Brain microvascular endothelial cell (primary cell): ENCODE measurements at regions not wholly inside any gene's neighbourhood (a gene's known extent, or its start where the extent isn't known, plus 50 kb on each side); places are given as distances from the start of the nearest gene placed in this dataset.

Experiments used
- DNase-seq: peaks from one replicate; pipeline ENCODE4 v3.0.0-alpha.2; 2020
- H3K27ac ChIP-seq: fragments of 250-450 bp; sonication (Bioruptor Pico); 2 replicates; pipeline ENCODE4 v1.5.1; 2020; ENCODE audit warnings: mild to moderate bottlenecking, moderate library complexity
- H3K27me3 ChIP-seq: fragments of 250-450 bp; sonication (Bioruptor Pico); replicated peaks from 2 replicates; pipeline ENCODE4 v1.5.1; 2020; ENCODE audit warnings: mild to moderate bottlenecking
- H3K36me3 ChIP-seq: fragments of 250-450 bp; sonication (Bioruptor Pico); replicated peaks from 2 replicates; pipeline ENCODE4 v1.5.1; 2020; ENCODE audit warnings: mild to moderate bottlenecking
- H3K4me3 ChIP-seq: 2 replicates; pipeline ENCODE4 v1.5.1; 2011; ENCODE audit warnings: low read depth, mild to moderate bottlenecking, control low read depth, low read length, moderate library complexity
- in situ Hi-C: cut with HindIII; loops from 2 replicates; pipeline ENCODE4 v1.10.0; 2017; ENCODE audit warnings: low sequenced_read_pairs, low pct_ligation_motif_present
- TF ChIP-seq, protein P1 (sequence below): IDR thresholded peaks from 2 replicates; pipeline ENCODE4 v1.5.1; 2011; ENCODE audit warnings: low read depth, mild to moderate bottlenecking, moderate library complexity, low read length, control low read depth, inconsistent platforms; ENCODE audit errors: missing control alignments

- Histone ChIP-seq H3K4me3 (no peak overlapping the region), H3K36me3 (no peaks in the 10 kb centered on the region), H3K27ac (no peak overlapping the region), H3K27me3 (no peaks in the 10 kb centered on the region)
- DNase-seq: no peak
- TF ChIP-seq, protein P1, sequence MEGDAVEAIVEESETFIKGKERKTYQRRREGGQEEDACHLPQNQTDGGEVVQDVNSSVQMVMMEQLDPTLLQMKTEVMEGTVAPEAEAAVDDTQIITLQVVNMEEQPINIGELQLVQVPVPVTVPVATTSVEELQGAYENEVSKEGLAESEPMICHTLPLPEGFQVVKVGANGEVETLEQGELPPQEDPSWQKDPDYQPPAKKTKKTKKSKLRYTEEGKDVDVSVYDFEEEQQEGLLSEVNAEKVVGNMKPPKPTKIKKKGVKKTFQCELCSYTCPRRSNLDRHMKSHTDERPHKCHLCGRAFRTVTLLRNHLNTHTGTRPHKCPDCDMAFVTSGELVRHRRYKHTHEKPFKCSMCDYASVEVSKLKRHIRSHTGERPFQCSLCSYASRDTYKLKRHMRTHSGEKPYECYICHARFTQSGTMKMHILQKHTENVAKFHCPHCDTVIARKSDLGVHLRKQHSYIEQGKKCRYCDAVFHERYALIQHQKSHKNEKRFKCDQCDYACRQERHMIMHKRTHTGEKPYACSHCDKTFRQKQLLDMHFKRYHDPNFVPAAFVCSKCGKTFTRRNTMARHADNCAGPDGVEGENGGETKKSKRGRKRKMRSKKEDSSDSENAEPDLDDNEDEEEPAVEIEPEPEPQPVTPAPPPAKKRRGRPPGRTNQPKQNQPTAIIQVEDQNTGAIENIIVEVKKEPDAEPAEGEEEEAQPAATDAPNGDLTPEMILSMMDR: no peak
- in situ Hi-C loops: no loop called here
Measured at GRCh38 chr3:190734490-190734889, 128.0 kb downstream of the GMNC start.

- in situ Hi-C loops: no loop called here
- DNase-seq: no peak
- no peaks in the 10 kb centered on the region for H3K27me3 ChIP-seq
- TF ChIP-seq, protein P1: no peak
- no peaks in the 10 kb centered on the region for H3K36me3 ChIP-seq
- H3K4me3 ChIP-seq: no peak overlapping the region
- H3K27ac ChIP-seq: no peak overlapping the region
Measured at GRCh38 chr3:190733591-190734146, 128.8 kb downstream of the GMNC start.

- DNase-seq: no peak
- Histone ChIP-seq H3K4me3 (no peak overlapping the region), H3K36me3 (no peaks in the 10 kb centered on the region), H3K27ac (no peak overlapping the region), H3K27me3 (no peaks in the 10 kb centered on the region)
- in situ Hi-C loops: no loop called here
- TF ChIP-seq, protein P1: no peak
Measured at GRCh38 chr3:190731596-190731995, 130.9 kb downstream of the GMNC start.

DNA sequence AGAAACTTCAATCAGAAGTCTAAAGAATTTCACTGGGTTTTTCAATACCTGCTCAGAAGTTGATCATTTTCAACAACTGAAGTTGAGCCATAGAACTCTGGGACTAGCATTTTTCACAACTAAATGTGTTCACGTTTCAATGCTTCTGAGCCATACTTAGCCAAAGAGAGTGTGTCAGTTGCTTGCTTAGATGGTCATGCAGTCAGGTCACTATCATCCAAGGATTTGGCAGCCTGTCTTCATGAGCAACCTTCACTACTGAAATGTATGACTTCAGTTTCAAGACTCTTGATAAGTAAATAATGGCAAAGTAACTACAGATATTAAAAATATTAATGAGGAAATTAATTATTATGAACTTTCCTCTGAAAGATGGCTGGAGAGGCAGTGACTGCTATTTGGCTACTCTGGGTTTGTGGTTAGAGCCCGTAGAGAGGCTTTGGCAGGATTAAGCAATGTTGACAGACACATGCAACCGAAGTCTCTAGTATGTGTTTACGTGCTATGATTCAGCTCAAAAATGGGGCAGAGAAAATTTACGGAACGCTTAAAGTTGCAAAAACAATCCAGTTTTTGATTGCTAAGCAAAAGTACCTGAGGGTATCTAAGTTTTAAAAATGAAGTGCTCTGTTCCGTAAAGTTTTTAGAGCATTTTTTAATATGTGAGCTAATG is 133.8 kb downstream of the GMNC start:
- Histone ChIP-seq H3K36me3 (no peaks in the 10 kb centered on the region), H3K4me3 (no peak overlapping the region), H3K27me3 (no peaks in the 10 kb centered on the region), H3K27ac (no peak overlapping the region)
- in situ Hi-C loops: no loop called here
- TF ChIP-seq, protein P1: no peak
- DNase-seq: no peak

DNA sequence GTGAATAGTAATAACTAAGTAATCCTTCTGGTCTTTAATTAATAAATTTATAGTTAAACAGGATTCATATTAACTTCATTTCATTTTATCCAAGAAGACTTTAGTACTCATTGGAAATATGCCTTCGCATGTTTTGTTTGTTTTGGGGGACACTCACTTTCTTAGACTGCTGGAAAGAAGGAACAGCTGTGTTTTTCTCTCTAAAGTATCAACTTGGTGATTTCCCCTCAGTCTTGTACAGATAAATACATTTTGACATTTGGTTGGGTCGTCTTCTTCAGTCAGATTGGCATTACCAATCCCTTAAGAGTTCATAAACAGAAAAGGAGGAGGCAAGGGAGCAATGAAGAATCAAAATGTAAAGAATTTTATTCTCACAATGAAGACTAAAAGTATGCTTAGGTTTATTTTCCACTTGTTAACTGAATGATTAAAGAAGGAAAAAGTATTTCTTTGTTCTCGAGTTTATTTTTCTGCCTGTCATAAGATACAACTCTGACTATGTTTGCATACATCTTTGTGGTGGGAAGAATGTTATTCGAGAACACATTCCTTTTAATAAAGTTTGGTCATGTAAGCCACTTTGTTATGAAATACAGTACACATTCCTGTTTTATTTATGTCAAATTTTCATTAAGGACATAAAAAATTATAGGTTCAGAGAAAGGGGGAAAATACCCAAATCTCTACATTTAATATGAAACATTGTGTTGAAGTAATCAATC is 140.2 kb downstream of the GMNC start:
- H3K27me3 ChIP-seq: no peaks in the 10 kb centered on the region
- in situ Hi-C loops: no loop called here
- TF ChIP-seq, protein P1: no peak
- no peak overlapping the region for H3K4me3 ChIP-seq
- no peak for DNase-seq
- no peak overlapping the region for H3K27ac ChIP-seq
- H3K36me3 ChIP-seq: no peaks in the 10 kb centered on the region
